Chondrocyte (in vitro differentiated cells): ENCODE measurements at regions not wholly inside any gene's neighbourhood (a gene's known extent, or its start where the extent isn't known, plus 50 kb on each side); places are given as distances from the start of the nearest gene placed in this dataset.

Experiments
- DNase-seq: peaks from one replicate; pipeline ENCODE4 v3.0.0; 2021; ENCODE audit warnings: mixed read lengths, low spot score
- H3K27ac Mint-ChIP-seq: one replicate; pipeline ENCODE4 v1.8.0; 2021; ENCODE audit warnings: mild to moderate bottlenecking, moderate library complexity, mixed read lengths; ENCODE audit not compliant: unreplicated experiment
- H3K27me3 Mint-ChIP-seq: 2 replicates; pipeline ENCODE4 v1.8.0; 2021; ENCODE audit warnings: low read depth, mixed read lengths
- H3K36me3 Mint-ChIP-seq: 2 replicates; pipeline ENCODE4 v1.8.0; 2021; ENCODE audit warnings: low read depth, mixed read lengths
- H3K4me1 Mint-ChIP-seq: 2 replicates; pipeline ENCODE4 v1.8.0; 2021; ENCODE audit warnings: low read depth, mild to moderate bottlenecking, mixed read lengths
- H3K4me3 Mint-ChIP-seq: one replicate; pipeline ENCODE4 v1.8.0; 2021; ENCODE audit warnings: mild to moderate bottlenecking, moderate library complexity, mixed read lengths; ENCODE audit not compliant: unreplicated experiment
- H3K9me3 Mint-ChIP-seq: 2 replicates; pipeline ENCODE4 v1.8.0; 2021; ENCODE audit warnings: low read depth, mixed read lengths
- CTCF ChIP-seq: fragments of 200-600 bp; sonication (generic); IDR thresholded peaks from 2 replicates; pipeline ENCODE4 v1.5.0; 2021; ENCODE audit warnings: antibody characterized with exemption, mild to moderate bottlenecking, moderate library complexity

GRCh38 chr5:68766952-68767464, 326.8 kb upstream of the SLC30A5 start:
- Mint-ChIP-seq H3K9me3 (peaks cover 2% of the 10 kb centered on the region), H3K4me3 (no peak overlapping the region), H3K27me3 (peaks cover 4% of the 10 kb centered on the region), H3K27ac (no peak overlapping the region), H3K36me3 (no peaks in the 10 kb centered on the region), H3K4me1 (no peaks in the 10 kb centered on the region)
- no peak for TF ChIP-seq CTCF
- DNase-seq: no peak

GRCh38 chr5:68770551-68770950, 323.3 kb upstream of the SLC30A5 start:
- Mint-ChIP-seq H3K27me3 (peaks cover 4% of the 10 kb centered on the region), H3K9me3 (peaks cover 3% of the 10 kb centered on the region), H3K27ac (no peak overlapping the region), H3K4me3 (no peak overlapping the region), H3K36me3 (no peaks in the 10 kb centered on the region), H3K4me1 (no peaks in the 10 kb centered on the region)
- no peak for TF ChIP-seq CTCF
- no peak for DNase-seq

DNA sequence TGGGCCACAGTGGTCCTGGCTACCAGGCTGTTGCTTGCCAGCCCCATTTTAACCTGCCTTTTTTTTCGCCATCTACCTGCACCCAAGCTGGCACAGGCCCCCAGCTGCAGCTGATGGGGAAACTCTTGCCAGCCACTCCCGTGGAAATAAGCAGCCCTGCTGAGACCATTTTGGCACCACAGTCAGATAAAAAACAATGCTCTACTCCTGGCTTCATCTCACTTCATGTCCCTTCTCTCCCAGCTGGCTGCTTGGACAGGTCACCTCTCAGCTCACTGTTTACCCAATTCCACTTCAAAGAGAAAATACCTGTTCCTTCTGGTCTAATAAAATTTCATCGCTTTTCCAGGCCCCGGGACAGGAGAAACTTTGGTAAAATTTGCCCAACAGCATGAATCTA, 322.6 kb upstream of the SLC30A5 start:
- peaks cover 4% of the 10 kb centered on the region for H3K27me3 Mint-ChIP-seq
- no peaks in the 10 kb centered on the region for H3K36me3 Mint-ChIP-seq
- TF ChIP-seq CTCF: no peak

GRCh38 chr5:68771732-68772131, 322.1 kb upstream of the SLC30A5 start:
- Mint-ChIP-seq H3K4me1 (no peaks in the 10 kb centered on the region), H3K9me3 (peaks cover 3% of the 10 kb centered on the region), H3K36me3 (no peaks in the 10 kb centered on the region), H3K27ac (no peak overlapping the region), H3K4me3 (no peak overlapping the region), H3K27me3 (peaks cover 4% of the 10 kb centered on the region)
- no peak for TF ChIP-seq CTCF
- no peak for DNase-seq

More for the DNA sequence above, 322.6 kb upstream of the SLC30A5 start:
- DNase-seq: no peak
- Mint-ChIP-seq H3K4me1 (no peaks in the 10 kb centered on the region), H3K27ac (no peak overlapping the region), H3K4me3 (no peak overlapping the region), H3K9me3 (peaks cover 3% of the 10 kb centered on the region)

GRCh38 chr5:68776381-68776780, 317.4 kb upstream of the SLC30A5 start:
- no peak for TF ChIP-seq CTCF
- DNase-seq: no peak
- Mint-ChIP-seq H3K4me3 (no peak overlapping the region), H3K27ac (no peak overlapping the region), H3K36me3 (no peaks in the 10 kb centered on the region), H3K27me3 (no peaks in the 10 kb centered on the region), H3K9me3 (peaks cover 3% of the 10 kb centered on the region), H3K4me1 (no peaks in the 10 kb centered on the region)
